Nucleus accumbens (tissue), 56 donors: ENCODE measurements at regions not wholly inside any gene's neighbourhood (a gene's known extent, or its start where the extent isn't known, plus 50 kb on each side); places are given as distances from the start of the nearest gene placed in this dataset.
"Not testable (repeated sequence)": the region's sequence is repeated elsewhere in the genome, so short reads cannot be mapped to it uniquely, and the experiment has no call there.

Experiments used
- DNase-seq, 56 donors: peaks; one replicate each; lab custom pipeline; 2025; lab: John Stamatoyannopoulos, UW

- no peak for DNase-seq
Observed at GRCh38 chrX:542179-542578, 88.4 kb upstream of the SHOX start.

DNA sequence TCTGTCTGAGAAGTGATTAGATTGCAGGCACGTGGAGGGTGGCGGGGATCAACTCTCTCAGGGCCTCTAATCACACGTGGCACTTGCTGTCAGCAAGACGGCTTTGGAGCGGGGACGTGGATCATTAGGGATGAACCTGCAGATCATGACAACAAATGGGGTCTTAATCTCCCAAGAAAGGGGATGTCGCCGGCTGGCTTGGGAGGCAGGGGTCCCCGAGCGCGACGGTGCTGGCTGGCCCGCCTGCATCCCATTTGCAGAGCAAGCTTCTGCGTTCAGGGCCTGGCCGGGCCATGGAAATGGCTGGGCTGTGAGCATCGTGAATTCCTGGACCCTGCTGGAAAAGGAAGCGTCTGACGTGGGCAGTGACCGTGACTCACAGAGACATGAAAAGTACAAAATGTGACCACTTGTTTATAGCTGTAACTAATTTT is 85.1 kb upstream of the SHOX start:
- DNase-seq: no peak

- no peak for DNase-seq
Observed at GRCh38 chrX:550514-550913, 80.1 kb upstream of the SHOX start.

DNA sequence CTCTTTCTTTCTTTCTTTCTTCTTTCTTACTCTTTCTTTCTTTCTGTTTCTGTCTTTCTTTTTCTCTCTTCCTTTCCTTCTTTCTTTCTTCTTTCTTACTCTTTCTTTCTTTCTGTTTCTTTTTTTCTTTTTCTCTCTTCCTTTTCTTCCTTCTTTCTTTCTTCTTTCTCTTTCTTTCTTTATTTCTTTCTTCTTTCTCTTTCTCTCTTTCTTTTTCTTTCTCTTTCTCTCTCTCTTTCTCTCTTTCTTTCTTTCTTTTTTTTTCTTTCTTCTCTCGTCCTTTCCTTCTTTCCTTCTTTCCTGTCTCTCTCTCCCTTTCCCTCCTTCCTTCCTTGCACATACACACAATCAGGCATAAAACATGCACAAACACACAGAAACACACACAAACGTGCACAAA is 79.3 kb upstream of the SHOX start:
- no peak for DNase-seq

GRCh38 chrX:552496-552895 is 78.1 kb upstream of the SHOX start:
- no peak for DNase-seq

DNA sequence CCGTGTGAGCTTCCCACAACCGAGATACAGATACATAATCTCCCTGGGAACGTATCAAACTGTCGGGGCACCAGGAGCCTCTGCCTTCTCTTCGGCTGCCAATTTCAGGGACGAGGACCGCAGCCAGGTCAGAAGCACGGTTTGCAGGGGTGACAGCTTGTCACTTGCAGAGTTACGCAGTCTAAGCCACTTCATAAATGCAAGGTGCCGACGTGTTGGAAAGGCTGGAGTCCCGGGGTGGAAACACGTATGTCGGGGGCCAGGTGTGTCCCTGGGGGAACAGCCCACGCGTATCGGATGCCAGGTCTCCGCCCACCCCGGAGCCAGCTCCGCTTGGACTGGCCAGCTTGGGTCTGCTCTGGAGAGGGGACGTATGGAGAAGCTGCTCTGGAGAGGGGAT is 76.3 kb upstream of the SHOX start:
- DNase-seq: no peak

DNA sequence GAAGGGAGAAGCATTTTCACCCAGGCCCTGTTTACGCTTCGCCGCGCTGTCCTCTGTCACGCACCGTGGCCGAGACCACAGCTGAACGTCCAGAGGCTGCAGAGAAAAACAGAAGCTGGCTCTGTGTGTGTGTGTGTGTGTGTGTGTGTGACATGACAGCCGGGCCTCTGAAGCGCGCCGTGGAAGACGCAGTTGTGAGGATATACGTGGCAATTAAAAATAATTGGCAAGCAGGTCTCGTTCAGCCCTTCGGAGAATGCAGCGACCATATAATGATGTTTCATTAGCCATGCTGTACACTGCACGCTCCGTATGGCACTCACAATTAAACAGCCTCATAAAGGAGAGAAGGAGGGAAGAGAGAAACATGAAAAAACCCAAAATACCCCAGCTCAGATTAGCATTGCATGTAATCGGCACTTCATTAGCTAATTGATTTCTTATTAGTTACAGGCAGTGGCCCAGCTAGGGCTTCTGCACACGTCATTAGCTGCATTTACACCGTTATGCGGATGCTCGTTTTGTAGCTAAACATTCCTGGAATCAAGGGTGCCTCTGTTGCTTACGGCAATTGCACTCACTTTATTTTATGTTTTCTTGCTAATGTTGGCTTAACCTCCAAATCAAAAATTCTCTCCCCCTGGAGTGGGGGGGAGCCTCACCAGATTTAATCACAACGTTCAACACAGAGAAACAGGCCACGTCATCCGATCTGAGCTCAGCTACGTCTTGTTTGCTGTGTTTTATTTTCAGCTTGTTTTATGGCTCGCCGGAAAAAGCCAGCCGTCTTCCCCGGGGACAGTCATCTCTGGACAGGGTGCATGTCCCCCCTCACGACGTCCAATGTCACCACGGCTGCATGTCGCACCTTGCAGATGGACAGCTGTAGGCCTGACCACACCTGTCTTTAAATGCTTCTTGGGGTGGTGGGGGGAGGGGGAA is 74.6 kb upstream of the SHOX start:
- no peak for DNase-seq

GRCh38 chrX:557601-558000 is 73.0 kb upstream of the SHOX start:
- not testable (repeated sequence) for DNase-seq

- not testable (repeated sequence) for DNase-seq
Observed at GRCh38 chrX:559282-559681, 71.3 kb upstream of the SHOX start.

DNA sequence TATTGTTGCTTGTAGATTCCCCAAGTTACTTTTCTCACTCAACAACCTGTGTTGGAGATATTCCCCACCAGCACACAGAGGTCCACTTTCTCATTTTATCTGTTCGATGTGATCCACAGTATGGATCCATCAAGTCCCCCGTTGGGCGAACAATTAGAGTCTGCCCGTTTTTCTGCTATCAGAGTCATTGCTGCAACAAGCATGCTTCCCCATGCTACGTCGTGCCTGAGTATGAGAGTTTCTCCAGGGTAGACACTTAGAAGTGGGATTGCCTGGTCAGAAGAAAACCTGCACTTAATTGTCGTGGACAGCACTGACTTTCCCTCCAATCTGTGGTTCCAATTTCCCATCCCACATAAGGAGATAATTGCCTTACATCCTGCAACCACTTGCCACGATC is 62.7 kb upstream of the SHOX start:
- DNase-seq: no peak

DNA sequence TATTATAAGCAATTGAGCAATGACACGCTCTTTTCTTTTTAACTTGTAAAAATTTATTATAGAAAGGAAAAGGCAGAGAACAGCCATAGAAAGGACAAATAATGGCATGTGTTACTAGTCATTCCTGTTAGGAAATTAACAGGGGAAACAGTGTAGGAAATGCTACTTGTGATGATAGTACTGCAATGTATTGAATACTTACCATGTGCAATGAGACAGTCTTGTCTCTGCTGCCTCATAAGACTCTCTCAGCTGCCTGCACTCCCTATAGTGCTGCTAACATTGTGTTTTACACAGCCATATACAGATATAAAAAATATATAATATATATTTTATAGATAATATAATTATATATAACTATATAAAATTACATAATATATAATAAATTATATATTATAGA is 62.3 kb upstream of the SHOX start:
- DNase-seq: no peak

- DNase-seq: no peak
Observed at GRCh38 chrX:572538-573124, 58.0 kb upstream of the SHOX start.

DNA sequence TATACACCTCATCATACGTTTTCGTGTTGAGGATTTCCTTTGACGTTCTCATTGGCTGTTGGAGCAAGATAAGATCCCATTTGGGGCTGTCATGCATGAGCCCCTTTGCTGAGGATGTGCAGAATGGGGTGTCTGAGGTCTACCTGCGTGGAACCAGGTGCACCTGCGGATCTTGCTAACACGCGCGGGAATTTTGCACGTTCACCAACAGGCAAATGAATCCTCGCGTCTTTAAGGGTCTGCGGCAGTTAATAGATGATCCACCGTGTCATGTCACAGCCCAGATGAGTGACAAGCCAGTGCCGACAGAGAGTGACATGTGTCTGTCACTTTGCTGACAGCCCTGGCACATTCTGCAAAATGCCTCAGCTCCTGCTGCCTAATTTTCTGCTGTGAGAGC is 56.3 kb upstream of the SHOX start:
- no peak for DNase-seq

DNA sequence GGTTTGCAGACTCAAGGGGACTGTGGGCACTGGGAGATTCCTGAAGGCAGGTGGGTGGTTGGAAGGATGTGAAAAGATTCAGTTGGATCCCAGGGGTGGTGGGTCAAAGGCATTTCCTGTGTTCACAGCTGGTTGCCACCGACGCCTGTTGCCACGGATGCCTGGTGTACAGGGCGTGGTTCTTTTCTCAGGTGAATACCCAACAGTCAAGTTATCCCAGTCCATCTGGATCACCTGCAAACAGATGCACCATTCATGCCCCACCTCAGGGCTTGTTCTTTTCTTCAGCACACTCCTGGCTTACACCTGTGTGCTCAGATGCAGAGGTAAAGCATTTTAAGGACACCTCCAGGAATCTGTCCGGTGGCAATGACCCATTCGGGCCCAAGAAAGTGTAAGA is 55.8 kb upstream of the SHOX start:
- no peak for DNase-seq

DNA sequence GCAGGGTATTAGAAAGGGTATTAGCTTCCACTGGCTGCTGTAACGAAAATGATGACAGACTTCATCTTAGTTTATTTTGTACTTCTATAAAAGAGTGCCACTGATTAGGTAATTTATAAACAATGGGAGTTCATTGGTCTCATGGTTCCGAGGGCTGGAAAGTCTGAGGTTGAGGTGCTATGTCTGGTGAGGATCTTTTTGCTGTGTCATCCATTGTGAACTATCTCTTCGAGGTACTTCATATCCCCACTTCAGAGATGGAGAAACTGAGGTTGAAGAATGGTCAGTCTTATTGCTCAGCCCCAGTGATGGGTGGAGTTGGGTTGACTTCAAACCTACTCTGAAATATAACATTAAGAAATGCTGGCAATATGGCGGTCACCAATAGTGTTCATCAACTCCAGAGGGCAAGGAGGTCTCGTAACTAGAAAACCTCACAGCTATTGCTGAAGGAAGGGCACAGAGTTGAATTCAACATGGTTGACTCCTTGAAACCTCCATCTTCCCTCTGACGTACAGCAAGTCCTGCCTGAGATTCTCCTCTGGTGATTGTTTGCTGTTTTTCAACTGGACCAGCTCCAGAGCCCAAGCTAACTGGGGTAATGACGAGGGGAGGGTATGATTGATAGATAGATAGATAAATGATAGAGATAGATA is 53.6 kb upstream of the SHOX start:
- no peak for DNase-seq

- no peak for DNase-seq
Observed at GRCh38 chrX:578531-578930, 52.1 kb upstream of the SHOX start.

DNA sequence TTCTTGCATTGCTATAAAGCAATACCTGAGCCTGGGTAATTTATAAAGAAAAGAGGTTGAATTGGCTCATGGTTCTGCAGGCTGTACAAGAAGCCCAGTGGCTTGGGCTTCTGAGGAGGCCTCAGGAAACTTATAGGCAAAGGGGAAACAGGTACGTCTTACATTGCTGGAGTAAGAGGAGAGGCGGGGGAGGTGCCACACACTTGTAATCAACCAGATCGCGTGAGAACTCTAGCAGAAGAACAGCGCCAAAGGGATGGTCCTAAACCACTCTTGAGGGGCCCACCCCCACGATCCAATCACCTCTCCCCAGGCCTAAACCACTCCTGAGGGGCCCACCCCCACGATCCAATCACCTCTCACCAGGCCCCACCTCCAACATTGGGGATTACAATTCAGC is 50.6 kb upstream of the SHOX start:
- DNase-seq: no peak
